T-helper 1 cell treated with Interleukin-12 subunit alpha and Interleukin-12 subunit beta and Interleukin-4 antibody, amounts not matched to agents 30 ng/mL and 1 ng/mL, for 36 hours (primary cell): ENCODE measurements at regions not wholly inside any gene's neighbourhood (a gene's known extent, or its start where the extent isn't known, plus 50 kb on each side); places are given as distances from the start of the nearest gene placed in this dataset.
"Not testable (repeated sequence)": the region's sequence is repeated elsewhere in the genome, so short reads cannot be mapped to it uniquely, and the experiment has no call there.

ENCODE experiments used
- intact Hi-C: fragments of 100-400 bp; cut with micrococcal nuclease; formaldehyde crosslinking; loops from one replicate; pipeline ENCODE4 v1.15.1; 2024

DNA sequence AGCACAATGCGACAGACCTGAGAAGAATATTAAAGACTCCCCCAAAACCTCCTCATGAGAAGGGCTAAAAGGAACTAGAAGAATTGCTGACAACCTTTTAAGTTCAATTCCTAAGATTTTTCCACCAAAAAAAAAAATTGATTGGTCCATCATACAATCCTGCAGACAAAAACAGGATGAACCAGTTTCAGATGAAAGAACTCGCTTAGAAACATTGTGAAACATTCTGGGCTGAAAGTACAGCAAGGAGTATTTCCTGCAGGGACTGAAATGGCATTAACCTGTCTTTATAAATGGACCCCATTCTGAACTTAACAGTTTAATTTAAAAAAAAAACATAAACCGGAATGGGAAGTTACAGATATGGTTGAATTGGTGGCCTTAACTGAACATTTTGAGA is 96.0 kb upstream of the FAM174B start:
- intact Hi-C loops: no loop called here

DNA sequence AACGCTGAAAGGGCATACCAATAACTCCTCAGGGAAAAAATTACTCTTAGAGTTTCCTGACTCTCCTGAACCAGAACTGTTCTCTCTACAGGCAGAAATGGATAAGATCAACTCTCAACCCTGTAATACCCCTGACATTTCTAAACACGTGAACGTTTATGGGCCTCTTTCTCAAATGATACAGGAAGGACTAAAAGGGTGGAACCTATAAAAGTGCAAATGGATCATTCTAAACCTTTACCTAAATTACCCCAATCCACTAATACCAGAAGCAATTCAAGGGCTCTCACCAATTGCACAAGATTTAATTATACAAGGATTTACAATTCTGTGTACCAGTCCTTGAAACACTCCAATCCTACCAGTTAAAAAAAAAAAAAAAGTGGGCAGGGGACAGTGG is 98.0 kb upstream of the FAM174B start:
- intact Hi-C loops: no loop called here

DNA sequence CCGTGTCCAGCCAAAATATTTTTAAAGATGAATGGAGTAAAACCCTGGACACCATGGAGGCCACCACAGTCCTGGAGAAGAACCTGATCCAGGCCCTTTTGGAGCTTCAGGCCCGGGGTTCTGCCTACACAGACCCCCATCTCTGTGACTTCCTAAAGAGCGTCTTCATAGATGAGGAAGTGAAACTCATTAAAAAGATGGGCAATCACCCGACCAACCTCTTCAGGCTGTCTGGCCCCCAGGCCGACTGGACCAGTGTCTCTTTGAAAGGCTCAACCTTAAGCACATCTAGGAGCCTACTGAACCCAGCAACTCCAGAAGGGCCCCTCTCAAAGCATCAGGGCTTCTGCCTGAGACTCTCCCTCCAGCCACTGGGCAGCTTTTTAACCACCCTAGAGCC is 107.9 kb upstream of the FAM174B start:
- intact Hi-C loops: no loop called here

DNA sequence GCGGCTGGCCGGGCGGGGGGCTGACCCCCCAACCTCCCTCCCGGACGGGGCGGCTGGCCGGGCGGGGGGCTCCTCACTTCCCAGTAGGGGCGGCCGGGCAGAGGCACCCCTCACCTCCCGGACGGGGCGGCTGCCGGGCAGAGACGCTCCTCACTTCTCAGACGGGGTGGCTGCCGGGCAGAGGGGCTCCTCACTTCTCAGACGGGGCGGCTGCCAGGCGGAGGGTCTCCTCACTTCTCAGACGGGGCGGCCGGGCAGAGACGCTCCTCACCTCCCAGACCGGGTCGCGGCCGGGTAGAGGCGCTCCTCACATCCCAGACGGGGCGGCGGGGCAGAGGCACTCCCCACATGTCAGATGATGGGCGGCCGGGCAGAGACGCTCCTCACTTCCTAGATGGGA is 112.6 kb upstream of the FAM174B start:
- intact Hi-C loops: not testable (repeated sequence)

DNA sequence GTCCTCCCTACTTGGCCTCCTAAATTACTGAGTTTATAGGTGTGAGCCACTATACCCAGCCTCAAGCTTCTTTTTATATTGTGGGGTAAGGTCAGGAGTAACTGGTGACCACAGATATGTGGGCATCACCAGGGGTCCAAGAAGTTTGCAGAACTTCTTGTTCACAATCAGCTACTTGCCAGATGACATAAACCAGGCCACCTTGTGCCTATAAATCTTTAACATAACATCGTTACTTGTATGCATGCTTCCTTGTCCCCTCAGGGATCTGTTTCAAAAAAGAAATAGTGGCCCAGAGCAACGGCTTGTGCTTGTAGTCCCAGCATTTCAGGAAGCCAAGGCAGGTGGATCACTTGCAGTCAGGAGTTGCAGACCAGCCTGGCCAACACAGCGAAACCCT is 115.1 kb upstream of the FAM174B start:
- intact Hi-C loops: no loop called here

DNA sequence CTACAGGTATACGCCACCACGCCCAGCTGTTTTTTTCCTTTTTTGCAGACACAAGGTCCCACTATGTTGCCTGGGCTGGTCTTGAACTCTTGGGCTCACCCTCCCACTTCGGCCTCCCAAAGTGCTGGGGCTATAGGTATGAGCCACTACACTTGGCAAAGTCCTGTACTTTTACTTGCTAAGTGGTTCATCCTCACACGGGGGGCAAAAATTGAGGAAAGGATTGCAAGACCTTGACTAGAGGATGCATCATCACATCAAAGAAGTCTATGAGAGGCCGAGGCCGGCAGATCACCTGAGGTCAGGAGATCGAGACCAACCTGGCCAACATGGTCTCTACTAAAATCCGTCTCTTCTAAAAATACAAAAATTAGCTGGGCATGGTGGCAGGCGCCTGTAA is 116.5 kb upstream of the FAM174B start:
- intact Hi-C loops: no loop called here

DNA sequence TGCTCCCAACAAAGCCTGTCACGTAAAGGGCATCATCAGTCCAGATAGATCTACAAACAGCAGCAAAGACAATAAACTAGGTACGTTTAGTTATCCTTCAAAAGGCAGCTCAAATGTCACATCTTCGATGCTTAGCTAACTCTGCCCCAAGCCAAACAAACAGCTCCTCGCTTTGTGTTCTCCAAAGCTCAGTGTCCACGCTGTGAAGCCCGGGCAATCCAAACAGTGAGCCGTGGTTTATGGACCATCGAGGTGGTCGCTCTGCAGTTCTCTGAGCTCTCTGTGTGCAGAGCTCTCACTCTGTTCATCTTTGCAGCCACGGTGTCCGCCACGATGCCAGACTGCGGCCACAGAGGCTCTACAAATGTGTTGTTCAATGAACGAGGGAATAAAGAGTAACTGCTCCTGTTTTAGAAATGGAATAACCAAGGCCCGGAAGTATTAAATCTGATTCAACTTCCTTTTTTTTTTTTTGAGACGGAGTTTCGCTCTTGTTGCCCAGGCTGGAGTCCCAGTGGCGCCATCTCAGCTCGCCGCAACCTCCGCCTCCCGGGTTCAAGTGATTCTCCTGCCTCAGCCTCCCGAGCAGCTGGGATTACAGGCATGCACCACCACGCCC is 117.2 kb upstream of the FAM174B start:
- intact Hi-C loops: no loop called here

DNA sequence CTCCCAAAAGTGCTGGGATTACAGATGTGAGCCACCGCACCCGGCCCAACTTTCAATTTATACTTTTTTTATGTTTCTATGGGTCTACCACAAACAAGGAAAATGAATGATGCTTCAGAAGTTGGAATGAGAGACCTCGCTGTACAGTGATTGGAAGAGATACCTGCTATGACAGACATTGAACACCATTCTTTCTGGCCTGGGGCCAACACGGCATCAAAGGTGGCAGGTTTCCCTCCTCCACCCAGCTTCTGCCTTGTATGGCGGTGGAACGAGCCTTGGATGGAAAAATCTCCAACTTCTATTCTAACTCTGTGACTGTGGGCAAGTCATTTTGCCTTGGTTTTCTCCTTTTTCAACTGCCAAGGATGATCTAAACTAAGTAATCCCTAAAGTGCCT is 117.8 kb upstream of the FAM174B start:
- intact Hi-C loops: no loop called here

DNA sequence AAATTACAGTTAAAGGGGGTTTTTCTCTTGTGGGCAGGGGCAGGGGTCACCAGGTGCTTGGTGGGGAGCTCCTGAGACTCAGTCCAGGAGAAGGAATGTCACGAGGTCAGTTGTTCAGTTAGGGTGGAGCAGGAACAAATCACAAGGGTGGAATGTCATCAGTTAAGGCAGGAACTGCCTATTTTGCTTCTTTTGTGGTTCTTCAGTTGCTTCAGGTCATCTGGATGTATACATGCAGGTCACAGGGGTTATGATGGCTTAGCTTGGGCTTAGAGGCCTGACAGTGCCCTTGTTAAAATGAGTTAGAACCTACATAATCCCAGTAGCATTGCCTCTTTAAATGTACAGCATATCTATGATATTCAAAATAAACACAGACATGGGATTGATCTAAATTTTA is 120.2 kb upstream of the CHD2 start:
- intact Hi-C loops: no loop called here

DNA sequence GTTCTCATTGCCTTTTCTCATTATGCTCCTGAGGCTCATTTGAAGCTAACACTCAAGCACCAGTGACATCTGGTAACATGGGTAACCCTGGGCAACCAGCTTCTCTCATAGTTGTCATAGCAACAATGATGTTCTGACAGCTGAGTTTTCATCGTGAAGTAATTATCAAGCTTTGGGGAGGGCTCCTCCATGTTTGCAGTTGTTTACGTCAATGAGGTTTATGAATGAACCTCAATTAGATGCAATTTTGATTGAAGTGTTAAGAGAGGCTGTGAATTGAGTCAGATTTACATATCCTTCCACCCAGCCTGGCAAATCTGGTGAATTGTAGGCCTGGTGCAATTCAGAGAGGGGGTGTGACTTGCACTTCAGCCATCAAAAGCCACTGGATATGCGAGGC is 119.3 kb upstream of the CHD2 start:
- intact Hi-C loops: no loop called here

DNA sequence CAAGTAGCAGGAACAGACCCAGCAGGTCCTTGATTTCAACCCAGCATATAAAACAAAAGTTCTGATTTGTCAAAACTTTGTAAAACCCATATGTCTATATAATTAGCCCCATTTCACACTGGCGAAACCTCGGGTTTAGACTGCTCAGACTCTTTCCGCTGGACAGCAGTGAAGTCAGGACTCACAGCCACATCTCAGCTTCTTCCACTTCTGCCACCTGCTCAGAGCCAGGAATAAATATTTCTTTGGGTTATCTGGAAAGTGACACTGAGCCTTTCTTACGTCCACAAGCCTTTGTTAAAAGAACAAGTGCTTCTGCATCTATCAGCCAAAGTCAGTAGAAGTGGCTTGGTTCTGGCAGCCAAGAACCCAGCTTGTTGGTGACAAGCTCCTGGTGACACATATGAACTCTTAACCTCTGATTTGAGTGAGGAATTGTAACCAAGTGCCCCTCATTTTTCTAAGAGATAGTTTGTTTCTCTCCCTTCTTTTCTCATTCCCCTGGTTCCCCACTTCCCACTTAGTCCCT is 118.1 kb upstream of the CHD2 start:
- intact Hi-C loops: no loop called here

DNA sequence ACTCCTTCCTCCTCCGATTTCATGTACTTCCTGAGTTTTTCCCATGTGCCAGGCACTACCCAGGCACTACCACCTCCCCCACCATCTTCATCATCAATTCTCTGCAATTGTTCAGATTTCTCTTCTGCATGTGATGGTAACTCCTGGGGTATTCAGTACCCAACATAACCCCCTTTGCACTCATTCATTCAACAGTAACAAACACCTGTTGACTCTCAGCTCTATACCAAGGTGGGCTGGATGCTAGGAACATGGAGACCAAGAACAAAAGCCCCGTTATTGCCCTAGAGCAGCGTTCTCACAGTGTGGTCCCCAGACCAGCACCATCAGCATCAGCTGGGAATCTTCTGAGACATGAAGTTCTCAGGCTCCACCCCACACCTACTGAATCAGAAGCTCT is 113.0 kb upstream of the CHD2 start:
- intact Hi-C loops: no loop called here

DNA sequence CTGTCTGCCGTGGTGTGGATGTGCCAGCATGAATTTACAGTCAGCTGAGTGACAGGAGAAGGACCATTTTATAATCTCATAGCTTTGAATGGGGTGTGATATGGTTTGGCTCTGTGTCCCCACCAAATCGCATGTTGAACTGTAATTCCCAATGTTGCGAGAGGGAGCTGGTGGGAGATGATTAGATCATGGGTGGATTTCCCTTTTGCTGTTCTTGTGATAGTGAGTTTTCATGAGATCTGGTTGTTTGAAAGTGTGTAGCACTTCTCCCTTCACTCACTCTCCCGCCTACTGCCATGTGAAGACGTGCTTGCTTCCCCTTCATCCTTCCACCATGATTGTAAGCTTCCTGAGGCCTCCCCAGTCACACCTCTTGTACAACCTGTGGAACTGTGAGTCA is 111.9 kb upstream of the CHD2 start:
- intact Hi-C loops: no loop called here

DNA sequence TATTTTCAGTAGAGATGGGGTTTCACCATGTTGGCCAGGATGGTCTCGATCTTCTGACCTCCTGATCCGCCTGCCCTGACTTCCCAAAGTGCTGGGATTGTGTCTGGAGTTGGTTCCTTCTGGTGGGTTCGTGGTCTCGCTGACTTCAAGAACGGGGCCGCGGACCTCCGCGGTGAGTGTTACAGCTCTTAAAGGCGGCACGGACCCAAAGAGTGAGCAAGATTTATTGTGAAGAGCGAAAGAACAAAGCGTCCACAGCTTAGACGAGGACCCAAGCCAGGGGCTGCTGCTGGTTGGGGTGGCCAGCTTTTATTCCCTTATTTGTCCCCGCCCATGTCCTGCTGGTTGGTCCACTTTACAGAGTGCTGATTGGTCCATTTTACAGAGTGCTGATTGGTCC is 111.3 kb upstream of the CHD2 start:
- intact Hi-C loops: not testable (repeated sequence)

DNA sequence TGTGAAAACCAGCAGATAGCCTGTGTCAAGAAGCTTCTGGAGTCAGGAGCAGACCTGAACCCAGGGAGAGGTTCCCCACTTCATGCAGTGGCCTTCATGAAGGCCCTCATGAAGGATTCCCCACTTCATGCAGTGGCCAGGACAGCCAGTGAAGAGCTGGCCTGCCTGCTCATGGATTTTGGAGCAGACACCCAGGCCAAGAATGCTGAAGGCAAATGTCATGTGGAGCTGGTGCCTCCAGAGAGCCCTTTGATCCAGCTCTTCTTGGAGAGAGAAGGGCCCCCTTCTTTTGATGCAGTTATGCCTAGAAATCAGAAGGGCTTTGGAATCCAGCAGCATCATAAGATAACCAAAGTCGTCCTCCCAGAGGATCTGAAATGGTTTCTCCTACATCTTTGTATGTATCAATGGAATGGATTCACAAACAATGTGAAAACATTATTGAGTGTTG is 103.9 kb upstream of the CHD2 start:
- intact Hi-C loops: loop anchor here (2.0 to 5.0 kb wide), 2 partner anchors 225 to 1326 kb away; no protein-coding TSS in a partner anchor

DNA sequence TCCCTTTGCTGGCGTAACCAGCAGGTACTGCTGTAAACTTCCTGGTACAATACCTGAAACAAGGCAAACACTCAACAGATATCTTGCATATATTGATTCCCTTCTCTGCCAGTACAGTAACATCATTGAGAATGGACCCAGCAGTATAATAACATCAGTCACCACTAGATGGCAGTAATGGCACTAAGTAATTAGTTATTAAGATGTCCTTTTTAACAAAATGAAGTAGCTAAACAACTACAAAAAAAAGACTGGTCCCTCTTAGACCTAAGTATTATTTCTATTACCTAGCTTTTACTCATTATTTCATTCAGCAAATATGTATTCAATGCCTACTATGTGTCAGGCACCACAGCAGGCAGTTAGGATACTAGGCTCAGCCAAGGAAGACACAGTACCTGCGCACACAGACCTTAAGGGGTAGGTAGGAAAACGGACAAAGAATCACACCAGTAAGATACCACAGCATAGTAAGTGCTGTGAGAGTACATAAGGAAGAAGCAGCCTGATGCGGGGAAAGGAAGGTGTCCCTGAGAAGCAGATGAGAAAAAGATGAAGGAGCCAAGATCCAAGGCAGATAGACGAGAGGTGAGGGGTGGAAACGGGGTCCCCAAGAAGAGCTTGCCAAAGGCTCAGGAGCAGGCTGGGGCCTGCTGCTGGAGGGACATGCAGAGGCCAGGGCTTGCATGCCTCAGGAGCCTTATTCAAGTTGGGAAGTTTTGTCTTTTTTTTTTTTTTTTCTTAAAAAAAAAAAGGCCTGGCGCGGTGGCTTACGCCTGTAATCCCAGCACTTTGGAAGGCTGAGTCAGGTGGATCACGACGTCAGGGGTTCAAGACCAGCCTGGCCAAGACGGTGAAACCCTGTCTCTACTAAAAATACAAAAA is 102.7 kb upstream of the CHD2 start:
- intact Hi-C loops: loop anchor here (1.0 to 5.0 kb wide), 3 partner anchors 121 to 1325 kb away; no protein-coding TSS in a partner anchor

DNA sequence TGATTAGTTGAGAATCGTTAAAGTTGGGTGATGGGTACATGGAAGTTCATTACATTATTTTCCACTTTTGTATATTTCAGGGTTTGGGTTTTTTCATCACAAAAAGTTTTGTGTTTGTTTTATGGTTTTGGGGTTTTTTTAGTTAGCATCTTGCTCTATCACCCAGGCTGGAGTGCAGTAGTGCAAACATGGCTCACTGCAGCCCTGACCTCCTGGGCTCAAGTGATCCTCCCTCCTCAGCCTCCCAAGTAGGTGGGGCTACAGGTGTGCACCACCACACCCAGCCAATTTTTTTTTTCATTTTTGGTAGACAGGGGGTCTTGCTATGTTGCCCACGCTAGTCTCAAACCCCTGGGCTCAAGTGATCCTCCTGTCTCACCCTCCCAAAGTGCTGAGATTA is 100.1 kb upstream of the CHD2 start:
- intact Hi-C loops: loop anchor here (10.0 kb wide), 1 partner anchor 1505 kb away; no protein-coding TSS in a partner anchor

DNA sequence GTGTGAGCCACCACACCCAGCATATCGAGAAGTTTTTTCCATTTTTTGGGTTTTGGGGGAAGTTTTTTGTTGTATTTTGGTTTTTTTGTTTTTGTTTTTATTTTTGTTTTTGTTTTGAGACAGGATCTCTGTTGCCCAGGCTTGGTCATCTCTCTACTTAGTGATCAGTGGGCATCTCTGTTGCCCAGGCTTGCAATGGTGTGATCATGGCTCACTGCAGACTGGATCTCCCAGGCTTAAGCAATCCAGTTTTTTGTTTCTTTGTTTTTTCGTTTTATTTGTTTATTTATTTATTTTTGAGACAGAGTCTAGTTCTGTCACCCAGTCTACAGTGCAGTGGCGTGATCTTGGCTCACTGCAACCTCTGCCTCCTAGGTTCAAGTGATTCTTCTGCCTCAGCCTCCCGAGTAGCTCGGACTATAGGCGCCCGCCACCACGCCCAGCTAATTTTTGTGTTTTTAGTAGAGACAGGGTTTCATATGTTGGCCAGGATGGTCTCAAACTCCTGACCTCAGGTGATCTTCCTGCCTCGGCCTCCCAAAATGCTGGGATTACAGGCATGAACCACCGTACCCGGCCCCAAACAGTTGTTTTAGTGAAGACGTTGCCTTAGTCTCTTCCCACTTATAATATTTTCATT is 99.6 kb upstream of the CHD2 start:
- intact Hi-C loops: loop anchor here (10.0 kb wide), 1 partner anchor 1504 kb away; no protein-coding TSS in a partner anchor

DNA sequence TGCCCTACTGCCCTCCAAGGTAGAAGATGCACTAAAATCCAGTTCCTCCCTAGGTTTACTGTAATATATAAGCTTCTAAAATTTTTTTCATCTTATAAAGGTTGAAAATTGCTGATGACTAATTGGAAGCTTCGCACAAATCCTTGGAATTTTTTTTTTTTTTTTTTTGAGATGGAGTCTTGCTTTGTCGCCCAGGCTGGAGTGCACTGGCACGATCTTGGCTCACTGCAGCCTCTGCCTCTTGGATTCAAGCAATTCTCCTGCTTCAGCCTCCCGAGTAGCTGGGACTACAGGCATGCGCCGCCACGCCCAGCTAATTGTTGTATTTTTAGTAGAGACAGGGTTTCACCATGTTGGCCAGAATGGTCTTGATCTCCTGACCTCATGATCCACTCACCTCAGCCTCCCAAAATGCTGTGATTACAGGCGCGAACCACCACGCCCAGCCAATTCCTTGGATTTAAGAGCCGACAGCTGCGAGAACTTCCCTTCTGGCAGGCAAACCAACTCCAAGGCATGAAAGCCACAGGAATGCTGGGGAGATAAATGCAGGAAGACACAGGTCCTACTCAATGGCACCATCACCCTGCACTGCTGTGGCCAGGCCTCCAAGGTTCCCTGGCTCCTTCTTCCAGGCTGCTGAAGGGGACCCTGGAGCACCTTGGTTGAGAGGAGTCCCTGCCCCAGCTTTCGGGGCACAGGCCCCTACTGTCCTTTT is 98.9 kb upstream of the CHD2 start:
- intact Hi-C loops: loop anchor here (10.0 kb wide), 1 partner anchor 1504 kb away; no protein-coding TSS in a partner anchor

DNA sequence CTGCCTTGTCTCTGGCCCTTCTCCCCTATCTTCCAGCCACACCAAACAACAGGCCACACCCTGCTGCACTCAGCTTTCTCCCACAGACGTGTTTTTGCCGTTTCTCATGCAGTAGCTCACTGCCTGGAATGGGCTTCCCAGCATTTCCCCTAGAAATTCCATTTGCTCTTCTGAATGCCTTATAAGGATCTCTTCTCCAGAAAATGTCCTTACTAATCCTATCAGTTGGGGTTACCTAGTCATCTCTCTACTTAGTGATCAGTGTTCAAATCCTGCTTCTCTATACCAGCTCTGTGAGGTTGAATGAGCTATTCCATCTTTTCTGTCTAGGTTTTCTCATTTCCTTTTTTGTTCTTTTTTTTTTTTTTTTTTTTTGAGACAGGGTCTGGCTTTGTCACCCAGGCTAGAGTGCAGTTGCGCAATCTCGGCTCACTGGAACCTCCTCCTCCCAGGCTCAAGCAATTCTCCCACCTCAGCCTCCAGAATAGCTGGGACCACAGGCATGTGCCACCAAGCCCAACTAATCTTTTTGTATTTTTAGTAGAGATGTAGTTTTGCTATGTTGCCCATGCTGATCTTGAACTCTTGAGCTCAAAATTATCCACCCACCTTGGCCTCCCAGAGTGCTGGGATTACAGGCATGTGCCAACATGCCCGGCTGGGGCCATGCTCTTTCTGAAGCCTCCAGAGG is 98.2 kb upstream of the CHD2 start:
- intact Hi-C loops: loop anchor here (10.0 kb wide), 1 partner anchor 1503 kb away; no protein-coding TSS in a partner anchor

DNA sequence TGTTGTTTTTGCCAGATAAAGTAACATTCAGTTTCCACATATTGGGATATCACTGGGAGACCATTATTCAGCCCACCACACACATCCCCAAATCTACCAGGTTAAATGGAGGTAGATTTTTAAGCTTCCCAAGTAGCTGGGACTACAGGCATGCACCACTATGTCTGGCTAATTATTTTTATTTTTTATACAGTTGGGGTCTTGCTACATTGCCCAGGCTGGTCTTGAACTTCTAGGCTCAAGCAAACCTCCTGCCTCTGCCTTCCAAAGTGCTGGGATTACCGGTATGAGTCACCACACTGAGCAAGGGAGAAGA is 96.6 kb upstream of the CHD2 start:
- intact Hi-C loops: loop anchor here (10.0 kb wide), 1 partner anchor 1501 kb away; no protein-coding TSS in a partner anchor
